H1 (cell line): ENCODE measurements at regions not wholly inside any gene's neighbourhood (a gene's known extent, or its start where the extent isn't known, plus 50 kb on each side); places are given as distances from the start of the nearest gene placed in this dataset.
"Not testable (repeated sequence)": the region's sequence is repeated elsewhere in the genome, so short reads cannot be mapped to it uniquely, and the experiment has no call there.

Experiments
- CTCF ChIA-PET: fragments of 300-600 bp; sonication (Branson Sonifier 250); formaldehyde crosslinking; loops from one replicate; lab custom pipeline; 2021; ENCODE audit not compliant: partially characterized antibody; lab: Charles Lee
- POLR2A ChIA-PET: fragments of 300-600 bp; sonication (Branson Sonifier 250); formaldehyde crosslinking; loops from one replicate; lab custom pipeline; 2021; ENCODE audit warnings: inconsistent platforms; ENCODE audit not compliant: partially characterized antibody; lab: Charles Lee
- DNase-seq, 2 experiments: peaks; one replicate each; pipeline versions ENCODE4 v3.0.0 to v3.0.0-alpha.2; 2010 to 2022; ENCODE audit warnings: low spot score in 2 of 2, low read depth in 1 of 2, mixed read lengths in 1 of 2
- FAIRE-seq: peaks from 2 replicates; lab custom pipeline; 2011; peaks lifted over from hg19 to GRCh38; lab: Jason Lieb, UNC
- H2AFZ ChIP-seq: 2 replicates; pipeline ENCODE4 v1.8.1; 2012; ENCODE audit warnings: low read length, inconsistent platforms
- H2AK5ac ChIP-seq: 2 replicates; pipeline ENCODE4 v1.6.1; 2013; ENCODE audit warnings: low read depth, low read length
- H2BK120ac ChIP-seq: replicated peaks from 2 replicates; pipeline ENCODE3; 2013; ENCODE audit warnings: low read depth, low read length, inconsistent platforms
- H2BK12ac ChIP-seq: 2 replicates; pipeline ENCODE4 v1.6.1; 2013; ENCODE audit warnings: low read depth, low read length
- H2BK15ac ChIP-seq: 2 replicates; pipeline ENCODE4 v1.6.1; 2013; ENCODE audit warnings: low read length
- H2BK20ac ChIP-seq: 2 replicates; pipeline ENCODE4 v1.6.1; 2013; ENCODE audit warnings: low read length
- H2BK5ac ChIP-seq: 2 replicates; pipeline ENCODE4 v1.6.1; 2013; ENCODE audit warnings: low read depth, low read length
- H3K14ac ChIP-seq: 2 replicates; pipeline ENCODE4 v1.6.1; 2013; ENCODE audit warnings: inconsistent platforms; ENCODE audit not compliant: insufficient read length
- H3K18ac ChIP-seq: 2 replicates; pipeline ENCODE4 v1.6.1; 2013; ENCODE audit warnings: low read length; ENCODE audit errors: extremely low read depth
- H3K23ac ChIP-seq: 2 replicates; pipeline ENCODE4 v1.6.1; 2013; ENCODE audit warnings: inconsistent platforms; ENCODE audit not compliant: insufficient read length
- H3K23me2 ChIP-seq: 2 replicates; pipeline ENCODE4 v1.6.1; 2013; ENCODE audit warnings: low read depth, low read length
- H3K27ac ChIP-seq: 2 replicates; pipeline ENCODE4 v1.6.1; 2011; ENCODE audit warnings: low read depth, low read length, inconsistent platforms
- H3K27me3 ChIP-seq, 4 experiments: replicated peaks in 1 of 4; 1 replicate in 1 of 4; 2 replicates in 3 of 4; pipeline versions ENCODE4 v1.6.1 to v1.8.1; 2011 to 2013; ENCODE audit warnings: low read length in 3 of 4, mild to moderate bottlenecking in 3 of 4, inconsistent platforms in 2 of 4, mixed read lengths in 2 of 4, moderate library complexity in 1 of 4; ENCODE audit not compliant: control insufficient read depth in 3 of 4, insufficient read depth in 3 of 4; ENCODE audit errors: extremely low read depth in 1 of 4
- H3K36me3 ChIP-seq, 4 experiments: 2 replicates each; pipeline versions ENCODE4 v1.6.1 to v1.8.1; 2011 to 2013; ENCODE audit warnings: mild to moderate bottlenecking in 4 of 4, low read length in 3 of 4, moderate library complexity in 2 of 4, control low read depth in 1 of 4, inconsistent platforms in 1 of 4; ENCODE audit not compliant: insufficient read depth in 4 of 4, control insufficient read depth in 2 of 4
- H3K4ac ChIP-seq: replicated peaks from 2 replicates; pipeline ENCODE3; 2013; ENCODE audit warnings: low read length, low read depth, mixed read lengths, inconsistent platforms; ENCODE audit not compliant: insufficient read length
- H3K4me1 ChIP-seq, 4 experiments: replicated peaks in 1 of 4; 1 replicate in 1 of 4; 2 replicates in 3 of 4; pipeline versions ENCODE4 v1.6.1 to v1.8.1; 2011 to 2013; ENCODE audit warnings: low read length in 3 of 4, inconsistent platforms in 2 of 4, mixed read lengths in 1 of 4; ENCODE audit not compliant: insufficient read depth in 4 of 4, control insufficient read depth in 3 of 4
- H3K4me2 ChIP-seq, 2 experiments: 2 replicates each; pipeline versions ENCODE4 v1.6.1 to v1.8.1; 2011 to 2013; ENCODE audit warnings: low read depth in 2 of 2, low read length in 2 of 2, control low read depth in 1 of 2, inconsistent platforms in 1 of 2, mild to moderate bottlenecking in 1 of 2; ENCODE audit not compliant: insufficient read depth in 1 of 2
- H3K4me3 ChIP-seq, 4 experiments: fragments of 200-600, 300-600 bp in 1 of 4; sonication (generic), shearing (Covaris generic), sonication (Bioruptor Twin) in 1 of 4; 2 replicates each; pipeline versions ENCODE4 v1.5.1 to v1.8.1; 2011 to 2016; ENCODE audit warnings: low read length in 4 of 4, low read depth in 3 of 4, control low read depth in 2 of 4, inconsistent platforms in 2 of 4, mild to moderate bottlenecking in 2 of 4, mixed read lengths in 1 of 4, moderate library complexity in 1 of 4; ENCODE audit not compliant: insufficient read depth in 2 of 4; ENCODE audit errors: extremely low read depth in 1 of 4
- H3K56ac ChIP-seq: replicated peaks from 2 replicates; pipeline ENCODE3; 2013; ENCODE audit warnings: low read depth, mild to moderate bottlenecking, mixed read lengths, low read length, inconsistent platforms; ENCODE audit not compliant: insufficient read length
- H3K79me1 ChIP-seq: 2 replicates; pipeline ENCODE4 v1.6.1; 2013; ENCODE audit warnings: low read depth, low read length, control low read depth
- H3K79me2 ChIP-seq, 2 experiments: 2 replicates each; pipeline versions ENCODE4 v1.6.1 to v1.8.1; 2012 to 2013; ENCODE audit warnings: low read length in 2 of 2, mild to moderate bottlenecking in 2 of 2, inconsistent platforms in 1 of 2; ENCODE audit not compliant: insufficient read depth in 2 of 2, control insufficient read depth in 1 of 2
- H3K9ac ChIP-seq, 4 experiments: replicated peaks in 1 of 4; 1 replicate in 1 of 4; 2 replicates in 3 of 4; pipeline versions ENCODE4 v1.6.1 to v1.8.1; 2011 to 2013; ENCODE audit warnings: low read depth in 3 of 4, low read length in 3 of 4, control low read depth in 2 of 4, mild to moderate bottlenecking in 2 of 4, moderate library complexity in 2 of 4, inconsistent platforms in 1 of 4; ENCODE audit errors: extremely low read depth in 1 of 4
- H3K9me3 ChIP-seq, 2 experiments: 2 replicates each; pipeline versions ENCODE4 v1.6.1 to v1.8.1; 2012 to 2013; ENCODE audit warnings: mild to moderate bottlenecking in 2 of 2, moderate library complexity in 2 of 2, control low read depth in 1 of 2, inconsistent platforms in 1 of 2, low read depth in 1 of 2, low read length in 1 of 2, mixed read lengths in 1 of 2; ENCODE audit not compliant: insufficient read depth in 2 of 2
- H4K20me1 ChIP-seq, 2 experiments: replicated peaks in 1 of 2; 2 replicates each; pipeline versions ENCODE3 to v1.8.1; 2011 to 2013; ENCODE audit warnings: inconsistent platforms in 2 of 2, low read length in 2 of 2, mild to moderate bottlenecking in 1 of 2; ENCODE audit not compliant: insufficient read depth in 2 of 2, control insufficient read depth in 1 of 2
- H4K5ac ChIP-seq: 2 replicates; pipeline ENCODE4 v1.6.1; 2013; ENCODE audit warnings: low read length, low read depth, mixed read lengths, inconsistent platforms; ENCODE audit not compliant: insufficient read length
- H4K8ac ChIP-seq: 2 replicates; pipeline ENCODE4 v1.8.0; 2013; ENCODE audit warnings: mild to moderate bottlenecking, moderate library complexity, low read length, inconsistent platforms; ENCODE audit not compliant: insufficient read depth; ENCODE audit errors: extremely low read depth
- H4K91ac ChIP-seq: replicated peaks from 2 replicates; pipeline ENCODE3; 2013; ENCODE audit warnings: low read length, mixed read lengths, inconsistent platforms; ENCODE audit not compliant: insufficient read length
- WGBS, 2 experiments: shearing (Covaris generic) in 1 of 2; methylation state at CpG; one replicate each; pipeline versions ENCODE4 v1.1.6 to v1.1.7; 2013 to 2015; ENCODE audit warnings: low lambda C conversion rate in 2 of 2, mixed read lengths in 2 of 2, inconsistent platforms in 1 of 2, low coverage in 1 of 2, missing lambda C conversion rate in 1 of 2; ENCODE audit not compliant: insufficient replicate concordance in 2 of 2, insufficient coverage in 1 of 2, insufficient read length in 1 of 2; ENCODE audit errors: extremely low coverage in 1 of 2, missing lambda C conversion rate in 1 of 2; 5-methylcytosine and 5-hydroxymethylcytosine counted together

DNA sequence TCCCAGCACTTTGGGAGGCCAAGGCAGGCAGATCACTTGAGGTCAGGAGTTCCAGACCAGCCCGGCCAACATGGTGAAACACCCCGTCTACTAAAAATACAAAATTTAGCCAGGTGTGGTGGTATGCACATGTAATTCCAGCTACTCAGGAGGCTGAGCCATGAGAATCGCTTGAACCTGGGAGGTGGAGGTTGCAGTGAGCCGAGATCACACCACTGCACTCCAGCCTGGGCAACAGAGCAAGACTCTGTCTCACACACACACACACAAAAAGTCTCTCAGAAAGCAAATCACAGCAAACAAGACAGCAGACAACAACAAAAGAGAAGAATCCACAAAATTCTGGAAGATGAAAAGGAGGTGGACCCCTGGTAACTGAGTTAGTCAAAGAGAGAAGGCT, 241.5 kb upstream of the NOCT start:
- H3K14ac ChIP-seq, POLR2A ChIA-PET, H3K27me3 ChIP-seq, H2BK15ac ChIP-seq, H3K4me3 ChIP-seq, H3K4me2 ChIP-seq, H2AFZ ChIP-seq, H4K5ac ChIP-seq, H3K18ac ChIP-seq, H4K20me1 ChIP-seq, H3K9ac ChIP-seq, FAIRE-seq, H2BK12ac ChIP-seq, H3K9me3 ChIP-seq, H3K56ac ChIP-seq, H3K36me3 ChIP-seq, H3K79me2 ChIP-seq, H3K4ac ChIP-seq, H3K4me1 ChIP-seq, H4K8ac ChIP-seq, H2BK5ac ChIP-seq, H3K23ac ChIP-seq, H2BK20ac ChIP-seq, H3K23me2 ChIP-seq, DNase-seq, H2BK120ac ChIP-seq, H3K79me1 ChIP-seq, H2AK5ac ChIP-seq, H4K91ac ChIP-seq, H3K27ac ChIP-seq: not testable (repeated sequence)
- 98% methylated on average over 4 of the region's 4 CpGs; no CpG with 5 or more reads in 1 of the 2 experiments for WGBS, 2 experiments
- CTCF ChIA-PET: interaction anchor here (1.0 to 2.5 kb wide), 4 partner anchors 9 to 251 kb away, joined by 3 to 9 read pairs (median 4); no protein-coding TSS in a partner anchor
